Lower lobe of right lung (tissue), 2 donors: ENCODE measurements at regions not wholly inside any gene's neighbourhood (a gene's known extent, or its start where the extent isn't known, plus 50 kb on each side); places are given as distances from the start of the nearest gene placed in this dataset.

ENCODE experiments used
- ATAC-seq, 2 donors: fragments of 200-7000 bp; cut with Tn5 transposase; one replicate each; pipeline ENCODE4 v1.9.1; 2020 to 2022; ENCODE audit warnings: mild to moderate bottlenecking in 2 of 2, moderate library complexity in 2 of 2
- DNase-seq: peaks from one replicate; pipeline ENCODE4 v3.0.0-alpha.2; 2020
- H3K27ac ChIP-seq: fragments of 200-600 bp; one replicate; pipeline ENCODE4 v1.8.0; 2022
- H3K27me3 ChIP-seq: fragments of 200-600 bp; one replicate; pipeline ENCODE4 v1.8.0; 2022; ENCODE audit warnings: low read depth
- H3K36me3 ChIP-seq: fragments of 200-600 bp; one replicate; pipeline ENCODE4 v1.8.0; 2022; ENCODE audit warnings: mild to moderate bottlenecking
- H3K4me1 ChIP-seq: fragments of 200-600 bp; one replicate; pipeline ENCODE4 v1.8.0; 2022
- H3K4me3 ChIP-seq: fragments of 200-600 bp; one replicate; pipeline ENCODE4 v1.8.0; 2022; ENCODE audit warnings: mild to moderate bottlenecking
- H3K9me3 ChIP-seq: fragments of 200-600 bp; one replicate; pipeline ENCODE4 v1.8.0; 2022
- intact Hi-C: fragments of 100-400 bp; cut with DNase I; formaldehyde crosslinking; loops from one replicate; pipeline ENCODE4 v1.11.0; 2022
- TF ChIP-seq, protein P1 (sequence below): fragments of 200-600 bp; IDR thresholded peaks from one replicate; pipeline ENCODE4 v1.8.0; 2022; ENCODE audit warnings: antibody characterized with exemption, mild to moderate bottlenecking
- donor health status: DM: no; HTN: yes; CAD: no; lungs with severe emphysema.

- ATAC-seq (no peak), DNase-seq (no peak)
- Histone ChIP-seq H3K27me3 (no peaks in the 10 kb centered on the region), H3K4me1 (peaks cover 23% of the 10 kb centered on the region), H3K36me3 (peaks cover 77% of the 10 kb centered on the region), H3K9me3 (no peaks in the 10 kb centered on the region), H3K27ac (no peak overlapping the region), H3K4me3 (no peak overlapping the region)
- TF ChIP-seq, protein P1, sequence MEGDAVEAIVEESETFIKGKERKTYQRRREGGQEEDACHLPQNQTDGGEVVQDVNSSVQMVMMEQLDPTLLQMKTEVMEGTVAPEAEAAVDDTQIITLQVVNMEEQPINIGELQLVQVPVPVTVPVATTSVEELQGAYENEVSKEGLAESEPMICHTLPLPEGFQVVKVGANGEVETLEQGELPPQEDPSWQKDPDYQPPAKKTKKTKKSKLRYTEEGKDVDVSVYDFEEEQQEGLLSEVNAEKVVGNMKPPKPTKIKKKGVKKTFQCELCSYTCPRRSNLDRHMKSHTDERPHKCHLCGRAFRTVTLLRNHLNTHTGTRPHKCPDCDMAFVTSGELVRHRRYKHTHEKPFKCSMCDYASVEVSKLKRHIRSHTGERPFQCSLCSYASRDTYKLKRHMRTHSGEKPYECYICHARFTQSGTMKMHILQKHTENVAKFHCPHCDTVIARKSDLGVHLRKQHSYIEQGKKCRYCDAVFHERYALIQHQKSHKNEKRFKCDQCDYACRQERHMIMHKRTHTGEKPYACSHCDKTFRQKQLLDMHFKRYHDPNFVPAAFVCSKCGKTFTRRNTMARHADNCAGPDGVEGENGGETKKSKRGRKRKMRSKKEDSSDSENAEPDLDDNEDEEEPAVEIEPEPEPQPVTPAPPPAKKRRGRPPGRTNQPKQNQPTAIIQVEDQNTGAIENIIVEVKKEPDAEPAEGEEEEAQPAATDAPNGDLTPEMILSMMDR, result no peak
- intact Hi-C loops, result no loop called here
These were observed 123.3 kb downstream of the RFLNA start for GRCh38 chr12:124418156-124418555.

GRCh38 chr12:124416516-124417395 is 121.9 kb downstream of the RFLNA start:
- Histone ChIP-seq H3K9me3 (no peaks in the 10 kb centered on the region), H3K4me1 (peaks cover 21% of the 10 kb centered on the region), H3K27ac (no peak overlapping the region), H3K27me3 (no peaks in the 10 kb centered on the region), H3K4me3 (no peak overlapping the region), H3K36me3 (peaks cover 84% of the 10 kb centered on the region)
- TF ChIP-seq, protein P1, result no peak
- ATAC-seq (no peak), DNase-seq (no peak)
- intact Hi-C loops, result no loop called here

- TF ChIP-seq, protein P1, result no peak
- no peaks in the 10 kb centered on the region for H3K27me3 ChIP-seq
- no peak overlapping the region for H3K27ac ChIP-seq
- H3K9me3 ChIP-seq, result no peaks in the 10 kb centered on the region
- no peak for DNase-seq
- peaks cover 28% of the 10 kb centered on the region for H3K4me1 ChIP-seq
- intact Hi-C loops, result no loop called here
- H3K36me3 ChIP-seq, result peaks cover 76% of the 10 kb centered on the region
- no peak overlapping the region for H3K4me3 ChIP-seq
- ATAC-seq, result no peak
These were observed 120.2 kb downstream of the RFLNA start for GRCh38 chr12:124415064-124415463.

DNA sequence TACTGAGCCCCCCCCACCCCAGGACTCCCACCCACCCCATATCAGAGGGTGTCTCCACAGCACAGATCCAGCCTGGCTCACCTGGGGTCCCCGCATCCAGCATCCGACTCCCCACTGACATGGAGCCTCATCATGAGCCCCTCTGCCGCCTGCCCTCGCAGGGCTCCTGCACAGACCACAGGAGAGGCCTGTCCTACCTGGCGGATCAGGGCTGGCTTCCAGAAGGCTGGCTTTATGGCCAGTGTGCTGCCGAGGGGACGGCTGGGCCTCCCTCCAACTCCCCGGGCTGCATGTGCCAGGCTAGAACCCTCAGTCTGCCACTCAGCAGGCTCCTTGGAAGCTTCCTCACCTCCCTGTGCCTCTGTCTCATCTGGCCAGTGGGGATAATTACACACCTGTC is 119.0 kb downstream of the RFLNA start:
- no peaks in the 10 kb centered on the region for H3K27me3 ChIP-seq
- H3K4me1 ChIP-seq, result peaks cover 28% of the 10 kb centered on the region
- DNase-seq (no peak), ATAC-seq (no peak)
- H3K27ac ChIP-seq, result no peak overlapping the region
- H3K36me3 ChIP-seq, result peaks cover 76% of the 10 kb centered on the region
- no peaks in the 10 kb centered on the region for H3K9me3 ChIP-seq
- TF ChIP-seq, protein P1, result no peak
- intact Hi-C loops, result no loop called here
- no peak overlapping the region for H3K4me3 ChIP-seq

DNA sequence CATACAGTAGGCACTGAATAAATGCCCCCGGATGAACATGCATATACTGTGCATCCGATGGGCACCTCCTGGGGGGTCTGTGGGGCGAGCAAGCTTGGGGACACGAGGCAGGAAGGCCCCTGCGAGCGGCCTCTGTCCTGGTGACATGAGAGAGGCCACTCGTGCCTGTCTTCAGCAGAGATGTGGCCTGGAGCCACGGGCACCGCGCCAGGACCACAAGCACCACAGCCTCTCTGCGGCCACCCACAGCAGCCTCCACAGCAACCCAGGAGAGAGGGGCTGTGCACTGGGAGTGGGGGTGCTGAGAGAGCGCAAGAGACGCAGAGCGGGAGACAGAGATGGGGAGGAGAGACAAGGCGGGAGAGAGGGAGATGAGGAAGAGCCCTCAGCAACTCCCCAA is 118.5 kb downstream of the RFLNA start:
- TF ChIP-seq, protein P1, result no peak
- Histone ChIP-seq H3K27me3 (no peaks in the 10 kb centered on the region), H3K27ac (no peak overlapping the region), H3K36me3 (peaks cover 75% of the 10 kb centered on the region), H3K4me1 (peaks cover 28% of the 10 kb centered on the region), H3K9me3 (no peaks in the 10 kb centered on the region), H3K4me3 (no peak overlapping the region)
- ATAC-seq (peak; percentile 11 to 13), DNase-seq (no peak)
- intact Hi-C loops, result no loop called here
